ENCODE measurements at regions not wholly inside any gene's neighbourhood (a gene's known extent, or its start where the extent isn't known, plus 50 kb on each side); places are given as distances from the start of the nearest gene placed in this dataset.
A peak's percentile ranks its signal among the peaks of the same experiment; 100 is the strongest.

DNA sequence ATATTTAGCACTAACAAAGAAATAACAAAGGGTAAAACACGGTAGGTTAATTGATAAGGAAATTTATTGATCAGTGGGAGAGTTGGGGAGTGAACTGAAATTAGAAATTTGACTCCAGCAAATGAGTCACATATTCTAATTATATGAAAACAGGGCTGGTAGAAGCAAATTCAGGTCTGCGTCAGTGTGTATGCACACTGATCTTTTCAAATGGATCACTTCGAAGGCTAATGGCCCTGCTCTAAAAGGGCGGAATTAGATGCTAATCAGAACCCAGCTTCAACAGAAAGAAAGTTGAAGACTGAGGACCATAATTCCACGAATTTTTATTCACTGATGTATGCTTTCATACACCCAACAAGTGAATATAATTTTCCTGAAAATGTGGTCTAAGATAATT, 762.4 kb upstream of the DPPA4 start:
- DNase-seq (ENCODE audit: low read depth, low spot score), result no peak

DNA sequence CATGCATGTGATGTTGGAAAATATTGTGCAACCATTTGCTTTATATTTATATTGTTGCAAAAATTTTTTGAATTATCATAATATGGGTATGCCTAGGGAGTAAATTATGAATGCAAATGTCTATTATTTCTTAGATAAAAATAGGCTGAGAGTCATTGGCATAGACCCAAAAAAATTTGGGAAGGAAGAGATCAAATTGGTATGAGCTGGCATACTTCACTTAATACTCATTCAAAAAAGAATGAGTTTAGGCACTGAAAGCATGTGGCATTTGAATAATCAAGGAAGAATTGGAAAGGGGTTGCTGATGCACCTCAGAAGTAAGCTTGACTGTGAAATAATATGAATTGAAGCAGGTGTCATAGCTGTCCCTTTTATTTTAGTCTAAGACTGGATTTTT, 764.0 kb upstream of the DPPA4 start:
- no peak for DNase-seq (ENCODE audit: low read depth, low spot score)

GRCh38 chr3:110106805-110107204, 769.5 kb upstream of the DPPA4 start:
- DNase-seq (ENCODE audit: low read depth, low spot score), result no peak

- DNase-seq (ENCODE audit: low read depth, low spot score), result no peak
These were observed 786.6 kb upstream of the DPPA4 start for GRCh38 chr3:110123946-110124345.

DNA sequence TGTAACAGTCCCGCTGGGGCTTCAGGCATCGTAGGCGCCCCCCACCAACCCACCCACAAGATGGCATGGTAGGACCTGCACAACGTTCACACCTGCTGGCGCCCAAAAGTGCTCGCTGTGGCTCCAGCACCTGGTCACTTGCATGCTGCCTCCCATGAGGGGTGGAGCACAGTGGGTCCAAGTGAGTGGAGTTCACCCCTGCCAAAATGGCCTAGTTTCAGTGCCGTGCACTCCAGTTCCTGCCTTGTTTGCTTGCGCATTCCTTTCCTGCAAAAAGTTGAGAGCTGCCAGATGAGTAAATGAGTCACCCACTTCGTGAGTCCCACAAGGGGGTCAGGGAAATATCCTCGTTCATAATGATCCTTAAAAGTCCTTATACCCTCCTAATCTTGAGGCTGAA, 788.7 kb upstream of the DPPA4 start:
- no peak for DNase-seq (ENCODE audit: low read depth, low spot score)

DNA sequence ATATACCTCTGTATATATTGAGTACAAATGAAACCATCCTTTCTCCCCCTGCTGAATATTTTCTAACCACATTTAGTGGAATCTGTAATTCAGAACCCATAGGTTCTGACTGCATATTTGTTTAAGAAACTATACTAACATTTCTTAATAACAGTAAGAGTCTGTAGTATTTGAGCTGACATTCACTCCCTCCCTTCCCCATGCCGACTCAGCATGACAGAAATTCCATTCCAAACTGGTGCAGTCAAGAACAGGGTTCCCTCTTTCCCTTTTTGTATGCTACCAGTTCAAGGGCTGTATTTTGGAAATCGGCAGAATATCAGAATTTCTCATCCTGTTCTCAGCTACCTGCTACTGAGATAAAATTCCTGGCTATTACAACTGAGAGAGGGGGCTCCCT, 796.6 kb upstream of the DPPA4 start:
- DNase-seq (ENCODE audit: low read depth, low spot score), result no peak

GRCh38 chr3:110139048-110139447, 801.7 kb upstream of the DPPA4 start:
- DNase-seq (ENCODE audit: low read depth, low spot score), result no peak

GRCh38 chr3:110139821-110140220, 802.5 kb upstream of the DPPA4 start:
- DNase-seq (ENCODE audit: low read depth, low spot score), result no peak

- DNase-seq (ENCODE audit: low read depth, low spot score), result no peak
These were observed 812.4 kb upstream of the DPPA4 start for GRCh38 chr3:110149763-110150162.

DNA sequence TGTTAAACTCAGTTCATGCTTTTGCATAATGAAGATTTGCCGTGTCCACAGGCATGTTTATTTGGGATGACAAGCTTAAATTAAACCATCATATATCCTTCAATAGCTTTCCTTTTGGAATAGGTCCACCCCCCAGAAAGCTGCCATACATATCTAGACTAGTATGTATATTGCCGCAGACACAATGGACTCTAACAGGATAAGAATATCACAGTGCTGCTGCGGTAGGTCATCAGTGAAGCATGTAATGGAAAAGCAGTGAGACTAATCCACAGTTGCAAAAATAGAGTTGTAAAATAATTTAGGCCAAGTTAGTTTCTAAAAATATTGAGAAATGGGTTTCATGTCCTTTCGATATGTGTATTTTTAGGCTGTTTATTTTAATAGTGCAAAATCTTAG, 819.9 kb upstream of the DPPA4 start:
- DNase-seq (ENCODE audit: low read depth, low spot score), result no peak

- peak; percentile 26 for DNase-seq (ENCODE audit: low read depth, low spot score)
These were observed 827.5 kb upstream of the DPPA4 start for GRCh38 chr3:110164632-110165369.

DNA sequence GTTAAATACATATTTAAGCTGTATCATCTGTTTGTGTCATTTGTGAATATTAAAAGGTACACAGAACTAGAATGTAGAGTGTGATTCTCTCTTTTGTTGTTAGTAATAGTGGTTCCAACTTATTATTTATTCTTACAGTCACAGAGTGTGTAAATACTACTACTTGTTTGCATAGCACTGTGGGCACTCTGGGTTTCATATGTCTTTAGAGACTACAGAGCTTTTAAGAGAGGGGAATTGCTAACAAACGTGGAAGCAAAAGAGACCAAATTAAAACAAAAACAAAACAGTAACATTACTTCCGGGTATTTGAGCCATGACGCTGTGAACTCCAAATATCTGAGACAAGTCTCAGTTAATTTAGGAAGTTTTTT, 828.0 kb upstream of the DPPA4 start:
- no peak for DNase-seq (ENCODE audit: low read depth, low spot score)

GRCh38 chr3:110165753-110166152, 828.4 kb upstream of the DPPA4 start:
- no peak for DNase-seq (ENCODE audit: low read depth, low spot score)

- DNase-seq (ENCODE audit: low read depth, low spot score), result no peak
These were observed 829.4 kb upstream of the DPPA4 start for GRCh38 chr3:110166791-110167190.

DNA sequence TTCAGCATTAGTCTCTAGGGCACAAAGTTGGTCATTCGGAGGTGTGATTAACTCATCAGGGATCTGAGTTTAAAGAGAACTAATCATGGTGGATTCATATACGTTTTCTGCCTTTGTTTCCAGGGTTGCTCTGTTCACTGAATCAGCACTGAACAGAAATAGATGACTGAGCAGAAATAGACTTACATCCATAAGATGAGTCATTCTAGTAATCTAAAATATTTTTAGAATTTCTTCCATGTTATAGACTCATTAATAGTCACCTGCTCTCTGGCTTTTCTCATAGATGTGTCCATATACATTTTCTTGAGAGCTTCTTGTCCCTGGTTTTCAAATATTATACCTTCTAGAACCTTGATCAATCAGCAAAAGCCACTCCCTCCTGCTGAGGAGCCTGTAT, 837.6 kb upstream of the DPPA4 start:
- DNase-seq (ENCODE audit: low read depth, low spot score), result no peak

- no peak for DNase-seq (ENCODE audit: low read depth, low spot score)
These were observed 841.6 kb upstream of the DPPA4 start for GRCh38 chr3:110178965-110179364.

DNA sequence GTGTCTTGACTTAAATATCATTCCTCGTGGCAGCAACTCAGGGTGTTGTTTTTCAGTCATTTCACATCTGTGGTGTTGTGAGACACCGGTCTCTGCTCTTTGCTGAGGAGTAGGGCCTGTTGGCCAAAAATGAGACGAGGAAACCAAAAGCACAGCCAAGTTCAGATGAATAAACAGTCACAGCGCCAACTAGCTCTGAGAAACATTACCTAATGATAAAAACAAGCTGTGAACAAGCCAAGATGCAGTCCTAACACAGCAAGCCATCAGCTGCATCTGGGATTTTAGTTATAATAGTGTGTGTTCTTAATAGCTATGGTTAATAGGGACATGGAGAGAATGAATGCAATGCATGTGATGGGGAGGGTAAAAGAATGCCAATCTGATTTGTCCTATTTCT, 843.4 kb upstream of the DPPA4 start:
- DNase-seq (ENCODE audit: low read depth, low spot score), result peak; percentile 13

GRCh38 chr3:110181226-110181625, 843.9 kb upstream of the DPPA4 start:
- DNase-seq (ENCODE audit: low read depth, low spot score), result no peak

GRCh38 chr3:110184536-110184935, 847.2 kb upstream of the DPPA4 start:
- no peak for DNase-seq (ENCODE audit: low read depth, low spot score)

- no peak for DNase-seq (ENCODE audit: low read depth, low spot score)
These were observed 855.7 kb upstream of the DPPA4 start for GRCh38 chr3:110193074-110193473.

GRCh38 chr3:110198717-110199587, 861.6 kb upstream of the DPPA4 start:
- DNase-seq (ENCODE audit: low read depth, low spot score), result no peak

GRCh38 chr3:110199588-110199943, 862.2 kb upstream of the DPPA4 start:
- no peak for DNase-seq (ENCODE audit: low read depth, low spot score)

GRCh38 chr3:110210086-110210660, 861.4 kb upstream of the NECTIN3 start:
- no peak for DNase-seq (ENCODE audit: low read depth, low spot score)
